ELF-1 (cell line): ENCODE measurements at regions not wholly inside any gene's neighbourhood (a gene's known extent, or its start where the extent isn't known, plus 50 kb on each side); places are given as distances from the start of the nearest gene placed in this dataset.

Experiments used
- DNase-seq: peaks from one replicate; pipeline ENCODE4 v3.0.0-alpha.2; 2016; ENCODE audit warnings: low read depth, low spot score

DNA sequence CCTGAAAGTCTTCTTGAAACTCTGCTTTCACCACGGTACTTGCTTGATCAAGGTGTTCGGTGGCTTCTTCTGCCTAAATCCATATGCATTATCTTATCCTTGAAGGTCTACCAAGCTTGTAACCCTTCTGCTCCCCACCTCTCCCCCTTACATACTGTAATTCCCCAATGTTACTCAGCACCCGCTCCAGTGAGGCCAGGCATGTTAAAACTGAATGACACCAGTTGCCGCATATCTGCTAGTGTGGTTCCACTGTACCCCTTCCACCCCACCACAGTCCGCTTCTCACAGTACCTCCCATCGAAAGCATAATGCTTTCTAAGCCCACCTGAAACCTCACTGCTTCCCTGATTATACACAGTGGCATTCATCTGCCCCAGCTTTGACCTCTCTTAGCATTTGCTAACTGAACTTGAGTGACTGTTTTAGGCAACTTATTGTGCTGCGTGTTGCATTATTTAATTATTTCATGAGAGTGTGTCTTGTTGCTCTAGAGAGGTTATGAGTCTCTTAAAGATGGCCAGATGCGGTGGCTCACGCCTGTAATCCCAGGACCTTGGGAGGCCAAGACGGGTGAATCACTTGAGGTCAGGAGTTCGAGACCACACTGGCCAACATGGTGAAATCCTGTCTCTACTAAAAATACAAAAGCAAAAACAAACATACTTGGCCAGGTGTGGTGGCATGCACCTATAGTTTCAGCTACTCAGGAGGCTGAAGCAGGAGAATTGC lies 87.6 kb upstream of the MBNL2 start:
- DNase-seq = no peak

- DNase-seq = no peak
Measured at GRCh38 chr13:97135883-97136282, 86.2 kb upstream of the MBNL2 start.

DNA sequence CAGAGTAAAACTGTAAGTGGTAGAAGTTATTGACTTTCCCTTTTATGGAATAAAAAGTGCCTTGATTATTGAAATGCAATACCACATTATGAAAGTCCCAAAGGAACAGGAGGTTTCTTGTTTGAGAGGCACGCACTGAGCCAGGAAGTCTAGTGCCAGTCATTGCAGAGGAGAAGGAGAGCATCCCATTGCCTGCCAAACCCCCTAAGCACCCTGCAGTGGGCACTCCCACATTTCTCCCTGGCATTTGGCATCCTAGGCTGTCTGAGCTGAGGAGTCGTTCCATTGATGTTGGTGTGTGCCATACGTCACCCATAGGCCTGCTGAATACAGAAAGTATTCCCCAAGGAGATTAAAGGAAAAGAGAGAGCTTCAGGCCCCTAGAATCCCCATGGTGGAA lies 85.7 kb upstream of the MBNL2 start:
- no peak for DNase-seq

DNA sequence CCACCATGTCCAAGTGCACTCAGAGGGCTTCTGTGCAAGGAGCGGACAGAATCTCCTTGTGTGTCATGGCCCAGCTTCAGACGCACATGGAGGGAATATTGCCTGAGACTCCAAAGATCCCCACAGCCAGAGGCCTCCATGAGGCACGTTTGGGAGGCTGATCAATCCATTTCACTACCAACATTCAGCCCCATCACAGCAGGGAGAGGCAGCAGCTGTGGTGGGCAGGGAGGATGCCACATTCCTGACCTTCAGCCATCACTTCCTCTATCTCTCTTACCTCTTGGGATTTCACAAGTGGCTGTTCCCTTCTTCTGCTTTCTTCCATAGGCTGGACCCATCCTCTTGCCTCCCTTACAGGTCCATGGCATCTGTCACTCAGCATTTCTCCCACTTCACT lies 82.4 kb upstream of the MBNL2 start:
- DNase-seq = no peak

- DNase-seq = no peak
Measured at GRCh38 chr13:97140131-97140530, 82.0 kb upstream of the MBNL2 start.

- DNase-seq = no peak
Measured at GRCh38 chr13:97140611-97141010, 81.5 kb upstream of the MBNL2 start.

GRCh38 chr13:97141097-97141496 lies 81.0 kb upstream of the MBNL2 start:
- no peak for DNase-seq

DNA sequence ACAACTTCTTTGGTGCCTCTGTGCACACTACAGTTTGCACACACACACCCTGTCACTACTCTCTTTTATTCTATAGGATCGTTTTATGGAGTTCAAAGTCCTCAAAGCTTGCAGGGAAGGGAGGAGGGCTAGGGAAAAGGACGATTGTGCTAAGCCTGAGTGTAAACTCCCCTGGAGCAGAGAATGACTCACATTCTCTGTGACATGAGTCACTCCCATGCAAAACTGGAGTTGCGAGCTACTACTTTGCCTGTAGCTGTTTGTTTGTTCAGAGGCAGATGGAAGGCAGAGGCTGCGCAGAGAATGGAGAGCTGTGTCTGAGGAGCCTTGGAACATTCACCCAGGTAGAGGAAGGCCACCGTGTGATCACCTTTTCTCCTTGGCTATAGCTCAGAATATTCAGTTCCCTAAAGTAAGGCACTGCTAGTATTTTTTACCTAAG lies 80.5 kb upstream of the MBNL2 start:
- DNase-seq = peak; percentile 89

DNA sequence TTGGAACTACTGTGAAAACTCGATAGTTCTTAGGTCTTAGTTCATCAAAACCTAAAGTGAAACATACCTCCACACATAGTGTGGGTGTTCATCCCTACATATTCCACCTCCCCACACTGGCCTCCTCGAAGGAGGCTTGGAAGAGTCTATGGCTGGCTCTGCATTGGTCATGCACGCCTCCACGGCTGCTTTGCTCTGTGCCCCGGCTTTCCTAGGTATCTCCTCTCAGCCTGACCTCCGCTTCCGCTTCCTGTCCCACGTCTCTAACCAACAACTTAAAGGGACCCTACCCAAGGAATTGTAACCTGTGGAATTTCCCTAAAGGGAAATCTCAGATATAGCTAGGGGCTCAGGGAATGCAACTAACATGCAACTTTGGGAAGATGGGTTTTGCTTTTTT lies 79.7 kb upstream of the MBNL2 start:
- DNase-seq = peak; percentile 53

DNA sequence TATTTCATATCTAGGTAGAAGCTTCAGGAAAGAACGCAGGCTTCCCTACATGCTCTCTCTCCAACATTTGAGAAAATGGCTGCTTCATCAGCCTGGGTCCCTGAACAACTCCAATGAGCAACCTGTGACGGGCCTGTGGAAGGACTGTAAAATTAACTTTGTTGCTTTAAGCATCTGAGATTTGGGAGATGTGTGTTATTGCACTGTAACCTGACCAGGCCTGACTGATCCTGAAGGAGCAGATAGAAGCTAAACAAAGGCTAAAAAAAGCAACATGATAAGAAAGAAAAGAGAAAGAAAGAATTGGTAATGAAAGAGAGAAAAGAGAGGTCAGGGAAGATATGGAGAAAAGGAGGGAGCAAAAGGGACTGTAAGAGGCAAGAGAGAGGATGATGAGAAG lies 77.1 kb upstream of the MBNL2 start:
- no peak for DNase-seq

GRCh38 chr13:97148894-97149293 lies 73.2 kb upstream of the MBNL2 start:
- DNase-seq = no peak

GRCh38 chr13:97160421-97160820 lies 61.7 kb upstream of the MBNL2 start:
- DNase-seq = no peak

GRCh38 chr13:97161582-97162231 lies 60.4 kb upstream of the MBNL2 start:
- no peak for DNase-seq

DNA sequence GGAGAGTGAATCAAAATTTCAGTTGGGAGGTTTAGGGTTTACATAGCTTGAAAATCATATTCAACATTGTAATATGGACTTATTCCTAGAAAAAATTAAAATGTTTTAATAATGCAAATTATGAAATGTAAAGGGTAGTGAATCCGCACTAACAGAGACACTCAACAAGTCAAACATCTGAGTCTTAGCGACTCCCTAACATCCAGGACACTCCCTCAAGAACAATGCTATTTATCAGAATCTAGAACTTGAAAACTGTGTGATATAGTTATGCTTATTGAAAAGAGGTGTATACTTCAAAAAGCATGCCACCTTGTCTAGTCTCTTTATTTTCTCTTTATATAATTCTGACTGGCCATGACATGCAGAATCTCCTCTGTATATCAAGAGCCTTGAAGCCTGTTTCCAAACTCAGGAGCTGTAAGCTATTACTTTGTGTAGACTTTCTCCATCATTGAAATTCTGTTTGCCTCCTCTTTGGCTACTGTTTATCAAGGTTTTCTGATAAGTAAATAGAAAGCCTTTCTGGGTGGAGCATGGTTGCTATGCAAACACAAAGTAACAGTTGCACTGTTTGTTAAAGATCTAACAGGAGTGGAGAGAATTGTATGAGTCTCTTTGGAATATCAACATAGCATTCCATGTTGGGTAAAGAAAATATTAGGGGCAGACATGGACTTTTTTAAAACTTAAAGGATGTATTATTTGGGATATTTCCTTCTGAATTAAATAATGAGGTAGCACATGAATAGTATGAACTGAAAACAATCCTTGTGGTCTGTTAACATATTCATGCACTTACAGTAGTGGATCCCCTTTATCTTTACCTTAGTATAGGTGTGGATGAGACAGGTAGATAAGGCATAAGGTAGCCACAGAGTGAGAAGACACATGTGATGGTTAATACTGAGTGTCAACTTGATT lies 56.4 kb upstream of the MBNL2 start:
- no peak for DNase-seq

DNA sequence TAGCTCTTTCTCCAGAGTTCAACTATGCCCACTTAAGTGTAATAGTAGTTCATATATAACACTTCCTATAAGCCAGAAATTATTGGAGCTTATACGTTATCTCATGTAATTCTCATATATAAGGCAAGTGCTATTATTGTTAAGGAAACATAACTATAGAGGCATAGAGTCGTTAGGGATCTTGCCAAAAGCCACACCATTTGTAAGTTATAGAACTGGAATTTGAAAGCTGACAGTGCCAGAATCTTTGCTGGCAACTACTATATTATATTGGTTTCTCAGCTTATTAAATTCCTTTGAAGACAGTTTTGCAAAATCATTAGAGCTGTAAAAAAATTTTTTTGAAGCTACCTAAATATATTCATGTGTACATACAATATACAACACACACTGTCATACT lies 51.0 kb upstream of the MBNL2 start:
- no peak for DNase-seq
